Dermis blood vessel endothelial cell (primary cell): ENCODE measurements at regions not wholly inside any gene's neighbourhood (a gene's known extent, or its start where the extent isn't known, plus 50 kb on each side); places are given as distances from the start of the nearest gene placed in this dataset.
"Not testable (repeated sequence)": the region's sequence is repeated elsewhere in the genome, so short reads cannot be mapped to it uniquely, and the experiment has no call there.

Source experiments
- DNase-seq: peaks from one replicate; pipeline ENCODE4 v3.0.0; 2010

GRCh38 chr3:153864793-153865192 is 256.4 kb upstream of the ARHGEF26 start:
- DNase-seq = no peak

GRCh38 chr3:153866901-153867300 is 254.3 kb upstream of the ARHGEF26 start:
- no peak for DNase-seq

- DNase-seq = not testable (repeated sequence)
Measured at GRCh38 chr3:153874348-153874747, 246.8 kb upstream of the ARHGEF26 start.

GRCh38 chr3:153880493-153880892 is 240.7 kb upstream of the ARHGEF26 start:
- DNase-seq = no peak

- DNase-seq = no peak
Measured at GRCh38 chr3:153881201-153881600, 240.0 kb upstream of the ARHGEF26 start.

- no peak for DNase-seq
Measured at GRCh38 chr3:153885359-153885758, 235.8 kb upstream of the ARHGEF26 start.

- no peak for DNase-seq
Measured at GRCh38 chr3:153889905-153890334, 231.3 kb upstream of the ARHGEF26 start.

GRCh38 chr3:153892126-153892525 is 229.1 kb upstream of the ARHGEF26 start:
- peak; percentile 28 for DNase-seq

- no peak for DNase-seq
Measured at GRCh38 chr3:153894857-153895256, 226.3 kb upstream of the ARHGEF26 start.

GRCh38 chr3:153896197-153896596 is 225.0 kb upstream of the ARHGEF26 start:
- no peak for DNase-seq

- no peak for DNase-seq
Measured at GRCh38 chr3:153897025-153897723, 224.0 kb upstream of the ARHGEF26 start.

GRCh38 chr3:153897842-153898241 is 223.3 kb upstream of the ARHGEF26 start:
- no peak for DNase-seq

GRCh38 chr3:153901152-153901551 is 220.0 kb upstream of the ARHGEF26 start:
- DNase-seq = no peak

- no peak for DNase-seq
Measured at GRCh38 chr3:153901991-153902390, 219.2 kb upstream of the ARHGEF26 start.

- DNase-seq = no peak
Measured at GRCh38 chr3:153903430-153903829, 217.8 kb upstream of the ARHGEF26 start.

- DNase-seq = no peak
Measured at GRCh38 chr3:153906366-153906765, 214.8 kb upstream of the ARHGEF26 start.

GRCh38 chr3:153910387-153910786 is 210.8 kb upstream of the ARHGEF26 start:
- no peak for DNase-seq

GRCh38 chr3:153911116-153911515 is 210.1 kb upstream of the ARHGEF26 start:
- DNase-seq = no peak

- DNase-seq = no peak
Measured at GRCh38 chr3:153919773-153920172, 201.4 kb upstream of the ARHGEF26 start.

- DNase-seq = no peak
Measured at GRCh38 chr3:153921826-153922225, 199.4 kb upstream of the ARHGEF26 start.

- DNase-seq = no peak
Measured at GRCh38 chr3:153925841-153926514, 195.2 kb upstream of the ARHGEF26 start.

- peak; percentile 55 for DNase-seq
Measured at GRCh38 chr3:153927107-153927506, 194.1 kb upstream of the ARHGEF26 start.

- no peak for DNase-seq
Measured at GRCh38 chr3:153928851-153929250, 192.3 kb upstream of the ARHGEF26 start.

- not testable (repeated sequence) for DNase-seq
Measured at GRCh38 chr3:153933481-153933880, 187.7 kb upstream of the ARHGEF26 start.
